SU-DHL-6 (cell line): ENCODE measurements at regions not wholly inside any gene's neighbourhood (a gene's known extent, or its start where the extent isn't known, plus 50 kb on each side); places are given as distances from the start of the nearest gene placed in this dataset.

ENCODE experiments used
- H2AFZ ChIP-seq: fragments of 200-600 bp; sonication (generic); 2 replicates; pipeline ENCODE4 v1.6.1; 2014; ENCODE audit warnings: low read depth, mild to moderate bottlenecking, moderate library complexity, mixed read lengths, antibody characterized with exemption, low read length; ENCODE audit not compliant: severe bottlenecking
- H3F3A ChIP-seq: fragments of 200-600 bp; shearing (Covaris generic); 2 replicates; pipeline ENCODE4 v1.6.0; 2016; ENCODE audit warnings: antibody characterized with exemption, mild to moderate bottlenecking; ENCODE audit not compliant: insufficient read depth
- H3K27ac ChIP-seq: fragments of 200-600 bp; sonication (generic); 2 replicates; pipeline ENCODE4 v1.5.1; 2016; ENCODE audit warnings: low read depth, mild to moderate bottlenecking, low read length, moderate library complexity, mixed read lengths
- H3K27me3 ChIP-seq: fragments of 200-600 bp; sonication (generic), shearing (Covaris generic); 2 replicates; pipeline ENCODE4 v1.6.0; 2014; ENCODE audit warnings: mild to moderate bottlenecking, low read length
- H3K36me3 ChIP-seq: fragments of 200-600 bp; sonication (generic); 2 replicates; pipeline ENCODE4 v1.6.1; 2014; ENCODE audit warnings: mild to moderate bottlenecking, low read length, mixed read lengths
- H3K4me2 ChIP-seq: fragments of 300-600, 200-600 bp; shearing (Covaris generic), sonication (generic); 2 replicates; pipeline ENCODE4 v1.6.0; 2014; ENCODE audit warnings: low read length, low read depth, mild to moderate bottlenecking; ENCODE audit not compliant: poor library complexity, severe bottlenecking
- H3K4me3 ChIP-seq: fragments of 200-600 bp; sonication (generic); 2 replicates; pipeline ENCODE4 v1.5.1; 2014; ENCODE audit warnings: antibody characterized with exemption, low read length, mild to moderate bottlenecking, mixed read lengths; ENCODE audit not compliant: insufficient read depth, poor library complexity, severe bottlenecking
- H3K79me2 ChIP-seq: fragments of 200-600 bp; sonication (generic); 2 replicates; pipeline ENCODE4 v1.6.1; 2014; ENCODE audit warnings: mild to moderate bottlenecking, low read length, moderate library complexity; ENCODE audit not compliant: insufficient read depth
- H3K9ac ChIP-seq: fragments of 200-600 bp; sonication (generic); 2 replicates; pipeline ENCODE4 v1.7.0; 2014; ENCODE audit warnings: mild to moderate bottlenecking, low read length
- H3K9me2 ChIP-seq: fragments of 200-600 bp; sonication (generic); replicated peaks from 2 replicates; pipeline ENCODE4 v1.6.1; 2014; ENCODE audit warnings: low read length; ENCODE audit not compliant: insufficient read depth
- H3K9me3 ChIP-seq: fragments of 200-600 bp; sonication (generic); 2 replicates; pipeline ENCODE4 v1.6.1; 2014; ENCODE audit warnings: low read length, mixed read lengths; ENCODE audit not compliant: insufficient read depth
- H4K20me1 ChIP-seq: fragments of 200-600 bp; sonication (generic); 2 replicates; pipeline ENCODE4 v1.6.1; 2014; ENCODE audit warnings: low read depth, mild to moderate bottlenecking, antibody characterized with exemption, low read length, moderate library complexity, mixed read lengths
- EZH2phosphoT487 ChIP-seq: fragments of 200-600 bp; sonication (generic), shearing (Covaris generic); conservative IDR thresholded peaks from 2 replicates; pipeline ENCODE4 v1.6.1; 2018; ENCODE audit warnings: mild to moderate bottlenecking, antibody characterized with exemption, low read length, moderate library complexity, mixed read lengths
- TF ChIP-seq, protein P1 (sequence below): fragments of 200-600 bp; sonication (generic); IDR thresholded peaks from one replicate; pipeline ENCODE4 v1.5.1; 2017; ENCODE audit warnings: antibody characterized with exemption, mild to moderate bottlenecking, low read length, moderate library complexity; ENCODE audit not compliant: insufficient read depth, poor library complexity, severe bottlenecking

DNA sequence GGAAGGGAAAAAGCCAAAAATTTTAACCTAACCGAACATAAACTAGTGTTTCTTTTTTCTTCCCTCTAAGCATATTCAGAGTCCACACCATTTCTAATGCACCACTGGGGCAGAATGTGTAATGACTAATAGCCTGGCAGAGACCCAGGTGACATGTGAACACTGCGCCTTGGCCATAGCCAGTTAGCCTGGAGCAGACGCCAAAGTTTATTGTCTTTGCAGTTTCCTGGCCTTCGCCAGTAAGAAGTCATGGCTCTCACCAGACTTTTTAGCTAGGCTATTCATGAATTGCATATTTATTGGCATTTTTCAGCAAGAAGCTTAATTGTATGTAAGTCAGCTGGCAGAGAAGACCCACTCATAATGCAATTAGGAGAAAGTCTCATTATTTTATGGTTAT lies 182.8 kb upstream of the SLC27A6 start:
- H2AFZ ChIP-seq: no peak overlapping the region
- no peak for TF ChIP-seq EZH2phosphoT487
- TF ChIP-seq, protein P1, sequence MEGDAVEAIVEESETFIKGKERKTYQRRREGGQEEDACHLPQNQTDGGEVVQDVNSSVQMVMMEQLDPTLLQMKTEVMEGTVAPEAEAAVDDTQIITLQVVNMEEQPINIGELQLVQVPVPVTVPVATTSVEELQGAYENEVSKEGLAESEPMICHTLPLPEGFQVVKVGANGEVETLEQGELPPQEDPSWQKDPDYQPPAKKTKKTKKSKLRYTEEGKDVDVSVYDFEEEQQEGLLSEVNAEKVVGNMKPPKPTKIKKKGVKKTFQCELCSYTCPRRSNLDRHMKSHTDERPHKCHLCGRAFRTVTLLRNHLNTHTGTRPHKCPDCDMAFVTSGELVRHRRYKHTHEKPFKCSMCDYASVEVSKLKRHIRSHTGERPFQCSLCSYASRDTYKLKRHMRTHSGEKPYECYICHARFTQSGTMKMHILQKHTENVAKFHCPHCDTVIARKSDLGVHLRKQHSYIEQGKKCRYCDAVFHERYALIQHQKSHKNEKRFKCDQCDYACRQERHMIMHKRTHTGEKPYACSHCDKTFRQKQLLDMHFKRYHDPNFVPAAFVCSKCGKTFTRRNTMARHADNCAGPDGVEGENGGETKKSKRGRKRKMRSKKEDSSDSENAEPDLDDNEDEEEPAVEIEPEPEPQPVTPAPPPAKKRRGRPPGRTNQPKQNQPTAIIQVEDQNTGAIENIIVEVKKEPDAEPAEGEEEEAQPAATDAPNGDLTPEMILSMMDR: no peak
- H3K79me2 ChIP-seq: no peaks in the 10 kb centered on the region
- H3K4me2 ChIP-seq: no peak overlapping the region
- no peaks in the 10 kb centered on the region for H3K27me3 ChIP-seq
- H3F3A ChIP-seq: no peaks in the 10 kb centered on the region
- no peak overlapping the region for H3K9ac ChIP-seq
- H3K27ac ChIP-seq: no peak overlapping the region
- no peaks in the 10 kb centered on the region for H3K9me2 ChIP-seq
- no peak overlapping the region for H3K4me3 ChIP-seq
- no peaks in the 10 kb centered on the region for H3K36me3 ChIP-seq
- H4K20me1 ChIP-seq: no peaks in the 10 kb centered on the region
- no peaks in the 10 kb centered on the region for H3K9me3 ChIP-seq

DNA sequence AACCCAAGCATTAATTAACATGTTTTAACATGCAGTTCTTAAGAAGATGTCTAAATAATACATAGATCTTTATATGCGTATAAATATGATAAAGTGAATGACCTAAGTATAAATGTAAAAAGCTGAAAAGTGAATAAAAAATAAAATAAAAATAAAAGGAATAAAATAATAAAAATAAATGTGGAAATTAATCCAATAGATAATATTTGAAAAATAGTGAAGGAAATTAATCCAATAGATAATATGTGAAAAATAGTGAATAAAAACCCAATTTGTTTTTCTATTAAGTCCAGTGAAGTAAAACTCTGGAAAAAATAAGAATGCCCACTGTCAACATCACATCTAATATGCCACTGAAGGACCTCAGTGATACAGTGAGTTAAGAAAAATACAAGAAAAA lies 180.6 kb upstream of the SLC27A6 start:
- H3K4me3 ChIP-seq: no peak overlapping the region

DNA sequence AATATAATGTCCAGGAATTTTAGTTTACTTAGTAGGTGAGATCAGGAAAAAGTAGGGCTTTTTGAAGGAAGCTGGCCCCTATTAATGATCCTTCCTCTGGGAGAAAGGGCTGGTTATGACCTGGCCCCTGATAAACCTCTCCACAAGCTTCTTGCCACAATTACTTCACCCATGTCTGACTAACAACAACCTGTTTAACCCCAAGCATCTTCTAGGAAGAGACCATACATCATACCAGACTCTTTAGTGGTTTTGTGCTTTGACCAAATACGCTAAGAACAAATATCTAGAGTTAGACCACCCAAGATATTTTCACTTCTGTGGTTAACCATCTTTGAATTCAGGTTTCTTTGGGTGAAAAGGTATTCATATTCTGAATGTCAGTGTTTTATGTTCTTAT lies 174.0 kb upstream of the SLC27A6 start:
- Histone ChIP-seq H3F3A (no peaks in the 10 kb centered on the region), H3K79me2 (no peaks in the 10 kb centered on the region), H3K4me3 (no peak overlapping the region), H4K20me1 (no peaks in the 10 kb centered on the region), H2AFZ (no peak overlapping the region), H3K27me3 (no peaks in the 10 kb centered on the region), H3K27ac (no peak overlapping the region), H3K9me3 (no peaks in the 10 kb centered on the region), H3K4me2 (no peak overlapping the region), H3K9me2 (no peaks in the 10 kb centered on the region), H3K36me3 (no peaks in the 10 kb centered on the region), H3K9ac (no peak overlapping the region)
- TF ChIP-seq, protein P1: no peak
- TF ChIP-seq EZH2phosphoT487: no peak

More for the DNA sequence above, 180.6 kb upstream of the SLC27A6 start:
- no peaks in the 10 kb centered on the region for H3K27me3 ChIP-seq
- no peaks in the 10 kb centered on the region for H3K79me2 ChIP-seq
- no peak overlapping the region for H2AFZ ChIP-seq
- H3F3A ChIP-seq: no peaks in the 10 kb centered on the region
- no peak overlapping the region for H3K4me2 ChIP-seq
- no peaks in the 10 kb centered on the region for H3K36me3 ChIP-seq
- H3K9ac ChIP-seq: no peak overlapping the region
- no peaks in the 10 kb centered on the region for H3K9me2 ChIP-seq
- TF ChIP-seq, protein P1: no peak
- TF ChIP-seq EZH2phosphoT487: no peak
- no peaks in the 10 kb centered on the region for H4K20me1 ChIP-seq
- H3K27ac ChIP-seq: no peak overlapping the region
- H3K9me3 ChIP-seq: no peaks in the 10 kb centered on the region
